ENCODE measurements at regions not wholly inside any gene's neighbourhood (a gene's known extent, or its start where the extent isn't known, plus 50 kb on each side); places are given as distances from the start of the nearest gene placed in this dataset.

DNA sequence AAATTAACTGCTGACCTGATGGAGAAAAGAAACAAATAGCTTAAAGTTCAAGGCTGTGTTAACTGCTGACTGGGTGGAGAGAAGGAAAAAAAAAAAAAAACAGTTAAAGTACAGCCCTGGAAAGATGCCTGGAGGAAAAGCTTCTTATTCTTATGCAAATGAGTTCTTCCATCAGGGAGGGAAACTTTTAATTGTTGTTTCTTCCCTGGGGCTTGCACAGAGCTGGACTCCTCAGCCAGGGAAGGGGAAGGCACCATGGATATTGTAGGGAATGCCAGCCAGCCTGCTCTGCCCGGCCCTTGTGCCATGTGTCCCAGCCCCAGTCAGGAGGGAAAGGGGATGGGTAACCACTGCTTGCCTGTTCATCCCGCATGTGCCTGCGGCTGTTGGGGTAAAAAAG, 833.1 kb upstream of the CRIM1 start:
- Histone ChIP-seq H3K4me2 (ENCODE audit: low read length) (no peak overlapping the region), H3K36me3 (ENCODE audit: insufficient read depth, low read length) (no peaks in the 10 kb centered on the region), H3K27me3 (ENCODE audit: insufficient read depth, low read length) (no peaks in the 10 kb centered on the region), H3K79me2 (ENCODE audit: insufficient read depth, low read length) (no peaks in the 10 kb centered on the region), H3K27ac (ENCODE audit: low read depth, low read length) (no peak overlapping the region), H3K4me1 (ENCODE audit: insufficient read depth, low read length) (no peaks in the 10 kb centered on the region), H3K9ac (ENCODE audit: low read length) (no peak overlapping the region), H3K9me3 (ENCODE audit: insufficient read depth, low read depth, low read length) (no peaks in the 10 kb centered on the region), H4K20me1 (ENCODE audit: insufficient read depth, low read length) (no peaks in the 10 kb centered on the region), H3K4me3 (ENCODE audit: insufficient read depth, low read depth, low read length) (no peak overlapping the region), H2AFZ (ENCODE audit: low read depth, low read length) (no peak overlapping the region)
- TF ChIP-seq, protein P1, sequence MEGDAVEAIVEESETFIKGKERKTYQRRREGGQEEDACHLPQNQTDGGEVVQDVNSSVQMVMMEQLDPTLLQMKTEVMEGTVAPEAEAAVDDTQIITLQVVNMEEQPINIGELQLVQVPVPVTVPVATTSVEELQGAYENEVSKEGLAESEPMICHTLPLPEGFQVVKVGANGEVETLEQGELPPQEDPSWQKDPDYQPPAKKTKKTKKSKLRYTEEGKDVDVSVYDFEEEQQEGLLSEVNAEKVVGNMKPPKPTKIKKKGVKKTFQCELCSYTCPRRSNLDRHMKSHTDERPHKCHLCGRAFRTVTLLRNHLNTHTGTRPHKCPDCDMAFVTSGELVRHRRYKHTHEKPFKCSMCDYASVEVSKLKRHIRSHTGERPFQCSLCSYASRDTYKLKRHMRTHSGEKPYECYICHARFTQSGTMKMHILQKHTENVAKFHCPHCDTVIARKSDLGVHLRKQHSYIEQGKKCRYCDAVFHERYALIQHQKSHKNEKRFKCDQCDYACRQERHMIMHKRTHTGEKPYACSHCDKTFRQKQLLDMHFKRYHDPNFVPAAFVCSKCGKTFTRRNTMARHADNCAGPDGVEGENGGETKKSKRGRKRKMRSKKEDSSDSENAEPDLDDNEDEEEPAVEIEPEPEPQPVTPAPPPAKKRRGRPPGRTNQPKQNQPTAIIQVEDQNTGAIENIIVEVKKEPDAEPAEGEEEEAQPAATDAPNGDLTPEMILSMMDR (IDR thresholded peaks at IDR 0.05; ENCODE audit: insufficient read depth, low read depth, low read length): no peak
- no peak for TF ChIP-seq EZH2 (IDR thresholded peaks at IDR 0.05; ENCODE audit: insufficient read depth, low read length)
- H3K27me3 Mint-ChIP-seq (ENCODE audit: low read depth, unreplicated experiment): no peaks in the 10 kb centered on the region
- H3K9me3 Mint-ChIP-seq (ENCODE audit: unreplicated experiment): peaks cover 15% of the 10 kb centered on the region
- no peak overlapping the region for H3K27ac Mint-ChIP-seq (ENCODE audit: unreplicated experiment)
- no peaks in the 10 kb centered on the region for H3K36me3 Mint-ChIP-seq (ENCODE audit: low read depth, unreplicated experiment)
- no peaks in the 10 kb centered on the region for H3K4me1 Mint-ChIP-seq (ENCODE audit: low read depth, unreplicated experiment)
- DNase-seq (ENCODE audit: low read depth): no peak
- FAIRE-seq: no peak
- H3K4me3 Mint-ChIP-seq (ENCODE audit: unreplicated experiment): no peak overlapping the region

DNA sequence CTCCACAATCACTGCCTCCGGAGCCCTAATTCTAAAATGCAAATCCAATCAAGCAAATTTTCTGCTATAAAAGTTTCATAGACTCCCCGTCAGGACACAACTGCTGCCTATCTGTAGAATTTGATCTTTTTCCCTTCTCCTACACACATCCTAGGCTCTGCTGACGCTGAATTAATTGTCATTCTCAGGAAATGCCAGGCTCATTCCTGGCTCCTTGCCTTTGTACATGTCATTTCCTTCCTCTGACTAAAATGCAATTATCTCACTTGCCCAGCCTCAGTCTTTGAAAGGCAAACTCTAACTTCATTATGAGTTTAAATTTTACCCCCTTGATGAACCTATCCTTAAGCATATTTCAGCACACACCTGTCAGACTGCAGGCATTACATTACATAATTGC, 844.9 kb upstream of the CRIM1 start:
- no peaks in the 10 kb centered on the region for H3K27me3 ChIP-seq (ENCODE audit: insufficient read depth, low read length)
- H3K4me1 Mint-ChIP-seq (ENCODE audit: low read depth, unreplicated experiment): no peaks in the 10 kb centered on the region
- no peaks in the 10 kb centered on the region for H3K36me3 Mint-ChIP-seq (ENCODE audit: low read depth, unreplicated experiment)
- no peaks in the 10 kb centered on the region for H4K20me1 ChIP-seq (ENCODE audit: insufficient read depth, low read length)
- H3K9ac ChIP-seq (ENCODE audit: low read length): no peak overlapping the region
- H3K36me3 ChIP-seq (ENCODE audit: insufficient read depth, low read length): no peaks in the 10 kb centered on the region
- no peak for FAIRE-seq
- H3K79me2 ChIP-seq (ENCODE audit: insufficient read depth, low read length): no peaks in the 10 kb centered on the region
- no peaks in the 10 kb centered on the region for H3K9me3 ChIP-seq (ENCODE audit: insufficient read depth, low read depth, low read length)
- H3K4me3 Mint-ChIP-seq (ENCODE audit: unreplicated experiment): no peak overlapping the region
- no peak overlapping the region for H3K4me2 ChIP-seq (ENCODE audit: low read length)
- no peak overlapping the region for H2AFZ ChIP-seq (ENCODE audit: low read depth, low read length)
- no peak overlapping the region for H3K27ac ChIP-seq (ENCODE audit: low read depth, low read length)
- no peaks in the 10 kb centered on the region for H3K4me1 ChIP-seq (ENCODE audit: insufficient read depth, low read length)
- no peaks in the 10 kb centered on the region for H3K27me3 Mint-ChIP-seq (ENCODE audit: low read depth, unreplicated experiment)
- peaks cover 7% of the 10 kb centered on the region for H3K9me3 Mint-ChIP-seq (ENCODE audit: unreplicated experiment)
- TF ChIP-seq, protein P1 (IDR thresholded peaks at IDR 0.05; ENCODE audit: insufficient read depth, low read depth, low read length): no peak
- TF ChIP-seq EZH2 (IDR thresholded peaks at IDR 0.05; ENCODE audit: insufficient read depth, low read length): no peak
- H3K27ac Mint-ChIP-seq (ENCODE audit: unreplicated experiment): no peak overlapping the region
- H3K4me3 ChIP-seq (ENCODE audit: insufficient read depth, low read depth, low read length): no peak overlapping the region
- peak; percentile 2 for DNase-seq (ENCODE audit: low read depth)

DNA sequence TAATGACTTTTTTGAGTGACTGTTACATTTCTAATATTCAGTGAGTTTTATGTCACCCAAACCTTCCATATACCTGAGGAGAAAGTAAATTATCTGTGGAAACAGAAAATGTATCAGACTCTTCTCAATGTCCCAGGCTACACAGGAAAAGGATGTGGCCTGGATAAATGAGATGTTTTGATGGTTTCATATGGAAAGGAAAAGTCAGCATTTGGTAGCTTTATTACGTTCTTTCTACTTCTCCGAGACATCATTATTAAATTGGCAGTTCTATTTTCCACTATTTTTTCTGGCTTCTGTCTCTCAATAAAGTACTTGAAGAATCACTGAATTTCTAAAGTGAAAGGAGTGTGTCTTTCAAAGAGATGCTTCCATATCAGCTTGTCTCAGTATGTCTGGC, 847.0 kb upstream of the CRIM1 start:
- Mint-ChIP-seq H3K27me3 (ENCODE audit: low read depth, unreplicated experiment) (no peaks in the 10 kb centered on the region), H3K27ac (ENCODE audit: unreplicated experiment) (no peak overlapping the region), H3K4me3 (ENCODE audit: unreplicated experiment) (no peak overlapping the region), H3K36me3 (ENCODE audit: low read depth, unreplicated experiment) (no peaks in the 10 kb centered on the region), H3K9me3 (ENCODE audit: unreplicated experiment) (peaks cover 4% of the 10 kb centered on the region), H3K4me1 (ENCODE audit: low read depth, unreplicated experiment) (no peaks in the 10 kb centered on the region)
- TF ChIP-seq, protein P1 (IDR thresholded peaks at IDR 0.05; ENCODE audit: insufficient read depth, low read depth, low read length): no peak
- TF ChIP-seq EZH2 (IDR thresholded peaks at IDR 0.05; ENCODE audit: insufficient read depth, low read length): no peak
- no peaks in the 10 kb centered on the region for H3K79me2 ChIP-seq (ENCODE audit: insufficient read depth, low read length)
- no peak overlapping the region for H3K9ac ChIP-seq (ENCODE audit: low read length)
- FAIRE-seq: no peak
- no peaks in the 10 kb centered on the region for H4K20me1 ChIP-seq (ENCODE audit: insufficient read depth, low read length)
- H3K36me3 ChIP-seq (ENCODE audit: insufficient read depth, low read length): no peaks in the 10 kb centered on the region
- DNase-seq (ENCODE audit: low read depth): no peak
- no peak overlapping the region for H2AFZ ChIP-seq (ENCODE audit: low read depth, low read length)
- H3K9me3 ChIP-seq (ENCODE audit: insufficient read depth, low read depth, low read length): no peaks in the 10 kb centered on the region
- no peak overlapping the region for H3K4me3 ChIP-seq (ENCODE audit: insufficient read depth, low read depth, low read length)
- no peak overlapping the region for H3K27ac ChIP-seq (ENCODE audit: low read depth, low read length)
- no peak overlapping the region for H3K4me2 ChIP-seq (ENCODE audit: low read length)
- no peaks in the 10 kb centered on the region for H3K4me1 ChIP-seq (ENCODE audit: insufficient read depth, low read length)
- H3K27me3 ChIP-seq (ENCODE audit: insufficient read depth, low read length): no peaks in the 10 kb centered on the region
